ENCODE measurements at regions not wholly inside any gene's neighbourhood (a gene's known extent, or its start where the extent isn't known, plus 50 kb on each side); places are given as distances from the start of the nearest gene placed in this dataset.

DNA sequence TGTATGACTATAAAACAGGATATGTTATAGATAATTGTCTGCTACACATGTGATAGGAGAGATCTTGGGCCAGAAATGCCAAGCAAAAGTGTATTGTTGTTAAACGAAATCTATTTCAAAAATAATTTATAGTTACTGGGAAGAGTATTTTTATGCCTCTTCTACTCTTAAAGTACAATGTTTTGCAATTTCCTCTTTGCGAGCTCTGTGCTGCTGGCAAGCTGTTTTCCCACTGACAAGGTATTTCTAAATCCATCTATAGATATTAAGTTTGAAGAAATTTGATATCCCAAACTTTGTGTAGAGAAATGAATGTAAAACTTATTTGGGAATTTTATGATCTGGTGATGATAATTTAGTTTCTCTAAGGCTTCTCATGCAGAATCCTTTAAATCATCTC is 63.3 kb upstream of the PTGFR start:
- DNase-seq: no peak

DNA sequence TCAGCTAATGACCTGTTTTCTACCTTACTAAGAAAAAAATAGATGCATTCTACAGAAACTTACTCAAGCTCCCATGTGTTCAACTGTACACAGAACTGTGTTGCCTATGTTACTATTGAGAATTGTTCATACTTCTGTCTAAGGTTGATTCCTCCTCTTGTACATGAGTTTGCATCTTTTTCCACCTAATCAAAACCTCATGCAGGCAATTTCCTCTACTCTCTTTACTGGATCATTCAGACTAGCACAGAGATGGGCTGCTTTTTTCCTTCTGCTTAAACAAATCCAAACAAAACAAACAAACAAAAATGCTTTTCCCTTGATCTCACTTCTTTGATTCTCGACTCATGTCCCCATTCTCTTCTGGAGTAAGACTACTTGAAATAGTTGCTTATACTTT is 58.8 kb upstream of the PTGFR start:
- DNase-seq: no peak

DNA sequence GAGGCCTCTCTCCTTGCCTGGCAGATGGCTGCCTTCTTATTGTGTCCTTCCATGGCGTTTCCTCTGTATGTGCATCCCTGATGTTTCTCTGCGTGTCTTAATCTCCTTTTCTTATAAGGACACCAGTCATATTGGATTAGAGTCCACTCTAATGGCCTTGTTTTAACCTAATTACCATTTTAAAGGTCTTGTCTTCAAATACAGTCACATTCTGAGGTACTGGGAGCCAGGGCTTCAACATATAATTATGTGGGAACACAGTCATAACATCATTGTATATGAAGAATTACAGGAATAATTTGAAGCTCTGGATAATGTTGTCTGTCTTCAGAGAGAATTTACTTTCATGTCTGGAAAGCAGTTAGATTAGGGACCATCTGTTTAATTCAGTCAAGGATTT is 56.4 kb upstream of the PTGFR start:
- DNase-seq: no peak

DNA sequence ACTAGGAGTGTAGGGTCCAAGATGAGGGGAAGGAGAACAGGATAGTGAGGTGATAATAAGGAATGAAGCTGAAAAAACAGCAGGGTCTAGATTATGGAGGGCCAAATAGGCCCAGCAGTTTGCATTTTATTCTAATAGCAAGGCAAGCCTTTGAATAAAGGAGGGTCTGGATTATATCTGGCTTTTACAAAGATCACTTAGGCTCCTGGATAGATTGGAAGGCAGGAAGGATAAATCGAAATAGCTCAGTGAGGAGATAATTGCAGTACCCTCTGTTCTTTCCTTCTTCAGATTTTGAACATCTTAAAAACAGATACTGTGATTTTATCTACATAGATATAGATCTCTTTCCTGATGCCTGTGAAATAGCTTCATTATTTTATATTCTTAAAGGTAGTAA is 53.8 kb upstream of the PTGFR start:
- DNase-seq: no peak

- DNase-seq: no peak
Measured at GRCh38 chr1:78437396-78437795, 53.4 kb upstream of the PTGFR start.

DNA sequence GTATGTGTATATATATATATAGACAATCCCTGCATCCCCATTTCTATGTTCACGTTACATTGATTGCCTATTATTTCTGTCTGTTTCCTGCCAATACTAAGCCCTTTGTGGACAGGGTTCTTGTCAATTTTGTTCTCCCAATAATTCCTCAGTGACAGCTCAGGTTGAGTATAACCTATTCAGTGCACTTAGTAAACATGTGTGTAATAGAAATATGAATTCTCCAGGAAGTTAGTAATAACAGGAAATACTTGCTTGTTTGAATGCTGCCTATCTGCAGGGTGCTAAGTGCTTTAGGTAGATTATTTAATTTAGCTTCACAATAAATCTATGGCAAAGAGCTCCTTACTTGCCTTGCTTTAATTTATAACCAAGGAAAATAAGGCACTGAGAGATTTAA is 52.8 kb upstream of the PTGFR start:
- DNase-seq: no peak

GRCh38 chr1:78440381-78440793 is 50.4 kb upstream of the PTGFR start:
- DNase-seq: no peak
